Coronary artery (tissue), 2 donors: ENCODE measurements at regions not wholly inside any gene's neighbourhood (a gene's known extent, or its start where the extent isn't known, plus 50 kb on each side); places are given as distances from the start of the nearest gene placed in this dataset.
A peak's percentile ranks its signal among the peaks of the same experiment; 100 is the strongest.

Experiments
- DNase-seq: peaks from one replicate; pipeline ENCODE4 v3.0.0-alpha.2; 2017; ENCODE audit warnings: low spot score
- H3K27ac ChIP-seq, 2 donors: fragments of 200-600 bp; sonication (generic); one replicate each; pipeline ENCODE4 v1.5.1; 2016 to 2019
- H3K4me3 ChIP-seq: fragments of 200-600 bp; sonication (generic); 2 replicates; pipeline ENCODE4 v1.5.1; 2016; ENCODE audit warnings: mild to moderate bottlenecking, moderate library complexity
- CTCF ChIP-seq: fragments of 200-600 bp; sonication (generic); IDR thresholded peaks from one replicate; pipeline ENCODE4 v1.5.1; 2019; ENCODE audit warnings: antibody characterized with exemption

- no peak for DNase-seq
- H3K27ac ChIP-seq, result peak overlapping the region; percentile 36 to 71
- TF ChIP-seq CTCF, result no peak
- H3K4me3 ChIP-seq, result no peak overlapping the region
These were observed 406.1 kb downstream of the EPM2A start for GRCh38 chr6:145329257-145329656.

GRCh38 chr6:145331066-145331465 lies 404.3 kb downstream of the EPM2A start:
- Histone ChIP-seq H3K27ac (no peak overlapping the region), H3K4me3 (no peak overlapping the region)
- no peak for TF ChIP-seq CTCF
- no peak for DNase-seq

GRCh38 chr6:145332011-145332410 lies 403.3 kb downstream of the EPM2A start:
- H3K27ac ChIP-seq, result no peak overlapping the region
- H3K4me3 ChIP-seq, result no peak overlapping the region
- DNase-seq, result no peak
- no peak for TF ChIP-seq CTCF

- Histone ChIP-seq H3K4me3 (no peak overlapping the region), H3K27ac (no peak overlapping the region)
- no peak for TF ChIP-seq CTCF
- no peak for DNase-seq
These were observed 399.2 kb downstream of the EPM2A start for GRCh38 chr6:145336119-145336518.

- DNase-seq, result no peak
- no peak for TF ChIP-seq CTCF
- Histone ChIP-seq H3K27ac (no peak overlapping the region), H3K4me3 (no peak overlapping the region)
These were observed 396.2 kb downstream of the EPM2A start for GRCh38 chr6:145339089-145339488.

- Histone ChIP-seq H3K4me3 (no peak overlapping the region), H3K27ac (no peak overlapping the region)
- no peak for DNase-seq
- TF ChIP-seq CTCF, result no peak
These were observed 395.1 kb downstream of the EPM2A start for GRCh38 chr6:145340256-145340655.

- TF ChIP-seq CTCF, result no peak
- Histone ChIP-seq H3K4me3 (no peak overlapping the region), H3K27ac (no peak overlapping the region)
- DNase-seq, result no peak
These were observed 390.2 kb downstream of the EPM2A start for GRCh38 chr6:145345094-145345493.
